Inflammatory macrophage treated with lipopolysaccharide for 1 hour (primary cell): ENCODE measurements at regions not wholly inside any gene's neighbourhood (a gene's known extent, or its start where the extent isn't known, plus 50 kb on each side); places are given as distances from the start of the nearest gene placed in this dataset.

Source experiments
- DNase-seq, 2 donors: peaks; one replicate each; pipeline ENCODE4 v3.0.0-alpha.2; 2020 to 2022

DNA sequence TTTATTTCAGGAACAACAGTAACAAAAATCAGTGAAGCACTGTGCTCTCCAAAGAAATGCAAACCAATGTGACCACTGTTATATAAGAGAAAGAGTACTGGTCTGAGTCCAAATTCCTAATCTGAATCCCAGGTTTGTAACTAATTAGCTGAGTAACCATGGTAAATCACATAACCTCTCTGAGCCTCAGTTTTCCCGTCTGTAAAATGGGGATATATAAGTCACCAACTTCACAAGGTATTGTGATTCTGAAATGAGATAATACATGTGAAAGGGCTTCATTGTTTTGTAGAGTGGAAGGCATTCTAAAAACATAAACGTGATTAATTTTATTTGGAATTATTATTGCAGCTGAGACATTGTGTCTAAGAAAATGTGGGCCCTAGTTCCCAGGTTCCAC lies 91.3 kb upstream of the YPEL5 start:
- DNase-seq = no peak

GRCh38 chr2:30060562-30060961 lies 86.2 kb upstream of the YPEL5 start:
- DNase-seq = no peak

- DNase-seq = no peak
These were observed 78.7 kb upstream of the YPEL5 start for GRCh38 chr2:30068067-30068466.

DNA sequence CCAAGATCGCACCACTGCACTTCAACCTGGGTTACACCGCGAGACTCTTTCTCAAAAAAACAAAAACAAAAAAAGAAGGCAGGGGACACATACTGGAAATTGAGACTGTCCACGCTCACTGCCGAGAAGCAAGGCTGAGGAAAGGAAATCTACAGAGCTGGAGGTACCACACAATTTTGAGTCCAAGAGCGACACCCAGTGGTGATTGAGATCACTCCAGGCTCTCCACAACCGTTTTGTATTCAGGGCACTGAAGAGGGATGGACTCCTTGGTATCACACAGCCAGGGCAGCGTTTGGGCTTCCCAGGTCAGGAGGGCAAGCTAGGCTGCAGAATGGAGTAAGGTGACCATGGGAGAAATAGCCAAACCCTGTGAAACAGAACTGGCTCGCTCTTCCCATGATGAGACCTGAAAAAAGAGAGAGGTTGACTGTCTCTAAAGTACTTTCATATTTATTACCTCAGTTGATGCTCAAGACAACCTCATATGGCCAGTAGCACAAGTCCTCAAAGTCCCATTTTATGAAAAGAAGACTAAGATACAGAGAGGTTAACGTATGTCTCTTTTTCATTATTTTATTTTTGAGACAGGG lies 74.5 kb upstream of the YPEL5 start:
- peak; percentile 37 to 78 for DNase-seq

GRCh38 chr2:30073523-30073922 lies 73.3 kb upstream of the YPEL5 start:
- DNase-seq = no peak

DNA sequence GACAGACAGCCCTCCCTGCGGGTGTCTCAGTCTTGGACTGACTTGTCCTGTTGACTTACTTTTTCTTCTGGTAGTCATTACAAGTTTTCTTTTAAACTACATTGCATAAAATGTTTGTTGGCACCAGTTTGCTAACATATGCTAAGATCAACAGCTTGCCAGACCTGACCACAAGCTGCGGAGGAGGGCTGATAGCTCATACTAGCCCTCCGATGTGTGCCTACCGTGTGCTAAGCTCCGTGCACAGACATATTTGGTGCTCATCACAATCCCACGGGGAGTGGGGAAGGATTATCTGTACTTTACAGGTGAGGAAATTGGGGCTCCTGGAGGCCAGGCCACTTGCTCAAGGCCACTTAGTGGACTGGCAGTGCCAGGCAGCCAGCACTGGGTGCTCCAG lies 72.8 kb upstream of the YPEL5 start:
- no peak for DNase-seq

DNA sequence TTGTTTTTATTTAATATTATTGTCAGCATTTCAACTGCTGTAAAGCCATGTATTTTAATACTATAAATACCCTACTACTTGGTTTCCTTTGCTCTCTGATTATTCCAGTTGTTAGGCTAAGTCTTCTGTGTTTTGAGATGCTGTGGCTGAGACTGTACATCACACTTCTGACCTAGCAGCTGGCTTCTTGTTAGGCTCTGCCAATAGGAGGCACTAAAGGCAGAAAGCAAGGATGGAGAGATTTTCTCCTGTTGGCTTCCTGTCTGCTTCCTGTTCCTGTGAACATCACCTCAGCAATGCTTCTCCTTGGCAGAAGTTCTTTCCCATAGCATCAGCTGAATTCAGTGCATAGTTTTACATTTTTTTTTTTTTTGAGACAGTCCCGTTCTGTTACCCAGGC lies 68.3 kb upstream of the YPEL5 start:
- no peak for DNase-seq

GRCh38 chr2:30084915-30085314 lies 61.9 kb upstream of the YPEL5 start:
- DNase-seq = no peak

- DNase-seq = no peak
These were observed 57.6 kb upstream of the YPEL5 start for GRCh38 chr2:30089171-30089570.

GRCh38 chr2:30095402-30095801 lies 51.4 kb upstream of the YPEL5 start:
- DNase-seq = no peak

DNA sequence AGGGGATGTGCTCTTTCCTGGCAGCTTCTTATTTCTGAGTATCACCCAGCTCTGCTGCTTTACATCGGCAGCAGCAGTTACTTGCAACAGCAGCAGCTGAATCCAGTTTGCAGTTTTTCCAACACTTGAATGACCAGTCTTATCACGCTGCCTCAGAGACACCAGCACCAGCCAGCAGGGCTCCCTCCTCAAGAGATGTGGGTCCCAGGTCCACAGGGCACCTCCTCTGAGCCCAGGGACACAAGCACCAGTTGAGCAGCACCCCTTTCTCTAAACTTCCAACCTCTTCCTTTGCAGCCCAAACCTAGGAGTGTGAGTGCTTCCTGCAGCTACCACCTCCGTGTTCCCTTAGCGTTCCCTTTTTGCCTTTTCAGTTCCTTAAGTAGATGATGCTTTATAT lies 50.4 kb upstream of the YPEL5 start:
- no peak for DNase-seq
